ENCODE measurements at regions not wholly inside any gene's neighbourhood (a gene's known extent, or its start where the extent isn't known, plus 50 kb on each side); places are given as distances from the start of the nearest gene placed in this dataset.
A peak's percentile ranks its signal among the peaks of the same experiment; 100 is the strongest.

GRCh38 chr11:37078521-37078920, 480.5 kb upstream of the RAG2 start:
- TF ChIP-seq CTCF (IDR thresholded peaks at IDR 0.05; ENCODE audit: insufficient read depth, missing control alignments), result no peak
- DNase-seq (ENCODE audit: insufficient read length, low spot score) (no peak), FAIRE-seq (no peak)

DNA sequence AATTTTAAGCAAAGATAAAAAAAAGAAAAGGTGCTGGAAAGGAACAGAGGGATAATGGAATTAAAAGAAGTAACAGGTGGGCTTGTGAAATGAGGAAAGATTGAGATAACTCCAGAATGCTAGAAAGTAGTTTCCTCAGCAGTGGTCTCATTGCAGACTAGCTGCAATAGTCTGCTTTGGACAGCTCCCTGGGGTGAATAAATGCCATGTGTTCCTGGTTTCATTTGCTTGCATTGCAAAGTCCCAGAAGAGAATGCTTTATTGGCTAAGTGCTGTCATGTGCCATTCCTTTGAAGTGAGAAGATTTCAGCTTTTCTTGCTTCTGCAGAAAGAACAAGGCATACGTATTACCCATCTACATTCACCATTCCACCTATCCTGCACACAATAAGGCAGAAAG, 478.8 kb upstream of the RAG2 start:
- no peak for TF ChIP-seq CTCF (IDR thresholded peaks at IDR 0.05; ENCODE audit: insufficient read depth, missing control alignments)
- FAIRE-seq (no peak), DNase-seq (ENCODE audit: insufficient read length, low spot score) (no peak)

- no peak for DNase-seq (ENCODE audit: insufficient read length, low spot score)
- FAIRE-seq, result no peak
- no peak for TF ChIP-seq CTCF (IDR thresholded peaks at IDR 0.05; ENCODE audit: insufficient read depth, missing control alignments)
Measured at GRCh38 chr11:37072538-37073055, 474.6 kb upstream of the RAG2 start.

DNA sequence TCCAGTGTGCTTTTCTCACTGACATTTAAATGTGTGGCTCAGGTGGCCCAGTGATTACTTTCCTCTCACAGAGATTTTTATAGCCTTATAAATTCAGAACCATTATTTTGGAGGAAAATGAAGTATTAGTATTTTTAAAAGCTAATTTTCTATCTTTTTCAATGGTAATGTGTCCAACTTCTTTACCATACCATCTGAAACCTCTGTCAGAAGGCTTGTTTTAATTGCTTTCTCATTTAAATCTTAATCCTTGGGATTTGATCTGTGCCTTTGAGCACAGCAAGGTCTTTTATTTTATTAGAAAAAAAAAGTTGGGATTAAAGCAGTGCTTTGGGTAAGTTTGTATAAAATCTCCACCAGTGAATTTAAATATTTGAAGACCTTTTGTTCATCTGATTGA, 452.3 kb upstream of the RAG2 start:
- no peak for DNase-seq (ENCODE audit: insufficient read length, low spot score)
- no peak for TF ChIP-seq CTCF (IDR thresholded peaks at IDR 0.05; ENCODE audit: insufficient read depth, missing control alignments)
- no peak for FAIRE-seq

DNA sequence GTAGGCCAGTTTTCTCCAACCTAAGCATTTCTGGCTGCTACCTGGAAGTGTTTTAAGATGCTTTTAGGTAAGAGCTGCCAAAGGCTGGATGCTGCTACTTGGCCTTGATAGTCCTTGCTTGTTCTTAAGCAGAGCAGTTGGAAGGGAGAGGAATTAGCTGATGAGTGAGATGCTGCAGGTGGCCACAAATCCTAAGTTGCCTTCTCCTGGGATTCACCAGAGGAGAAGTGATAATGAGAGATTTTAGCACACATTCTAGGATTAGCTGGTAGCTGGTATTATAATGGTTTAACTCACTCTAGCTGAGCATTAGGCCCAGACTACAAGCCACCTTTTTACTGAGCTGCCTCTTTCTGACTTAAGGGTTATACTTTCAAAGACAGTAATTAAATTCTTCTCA, 442.9 kb upstream of the RAG2 start:
- DNase-seq (ENCODE audit: insufficient read length, low spot score), result peak; percentile 14
- no peak for FAIRE-seq
- no peak for TF ChIP-seq CTCF (IDR thresholded peaks at IDR 0.05; ENCODE audit: insufficient read depth, missing control alignments)

DNA sequence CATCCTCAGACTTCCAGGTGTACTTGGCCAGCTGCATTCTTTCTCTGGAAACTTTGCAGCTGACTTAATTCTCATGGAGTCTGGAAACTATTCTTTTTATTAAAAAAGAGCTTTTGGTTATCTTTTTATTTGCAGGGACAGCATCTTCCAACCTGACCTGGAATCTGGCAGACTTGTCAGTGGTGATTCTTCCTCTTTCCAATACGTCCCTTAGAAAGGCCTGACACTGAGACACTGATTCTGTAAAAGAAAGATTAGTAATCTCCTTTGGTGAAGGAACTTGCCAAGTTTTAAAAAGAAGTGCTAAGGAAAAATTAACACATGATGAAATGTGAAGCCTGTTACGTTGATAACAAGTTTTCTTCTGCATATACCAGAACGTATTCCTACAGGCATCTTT, 440.9 kb upstream of the RAG2 start:
- DNase-seq (ENCODE audit: insufficient read length, low spot score) (no peak), FAIRE-seq (no peak)
- no peak for TF ChIP-seq CTCF (IDR thresholded peaks at IDR 0.05; ENCODE audit: insufficient read depth, missing control alignments)

DNA sequence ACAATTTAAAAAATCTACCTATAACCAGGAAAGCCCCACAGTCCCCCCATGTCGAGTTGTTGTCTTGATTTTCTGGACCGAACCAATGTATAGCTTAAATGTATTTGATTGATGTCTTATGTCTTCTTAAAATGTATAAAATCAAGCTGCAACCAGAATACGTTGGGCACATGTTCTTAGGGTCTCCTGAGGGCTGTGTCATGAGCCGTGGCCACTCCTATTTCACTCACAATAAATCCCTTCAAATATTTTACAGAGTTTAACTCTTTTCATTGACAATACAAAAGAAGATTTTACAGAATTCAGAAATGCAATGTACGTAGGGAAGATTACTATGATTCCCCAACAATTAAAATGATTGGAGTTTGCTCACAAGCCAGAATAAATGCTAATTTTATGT, 428.7 kb upstream of the RAG2 start:
- DNase-seq (ENCODE audit: insufficient read length, low spot score) (no peak), FAIRE-seq (no peak)
- no peak for TF ChIP-seq CTCF (IDR thresholded peaks at IDR 0.05; ENCODE audit: insufficient read depth, missing control alignments)
